ENCODE measurements at regions not wholly inside any gene's neighbourhood (a gene's known extent, or its start where the extent isn't known, plus 50 kb on each side); places are given as distances from the start of the nearest gene placed in this dataset.

DNA sequence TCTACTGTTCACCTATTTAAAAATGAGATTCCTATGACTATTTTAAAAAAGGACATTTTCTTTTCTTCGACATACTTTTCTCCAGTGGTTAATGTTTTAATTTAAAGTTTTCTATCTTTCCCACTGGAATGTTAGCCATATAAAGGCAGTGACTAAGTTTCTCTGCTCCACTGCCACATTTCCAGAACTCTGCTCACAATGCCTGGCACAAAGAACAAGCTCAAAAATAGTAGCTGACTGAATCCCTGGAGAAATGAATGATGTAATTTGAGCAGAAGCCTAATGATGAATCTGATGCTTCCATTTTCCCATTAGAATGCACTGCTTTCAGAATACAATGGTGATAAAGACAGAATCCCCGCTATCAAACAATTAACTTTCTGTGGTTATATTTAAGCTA lies 817.8 kb downstream of the MTRR start:
- TF ChIP-seq TAF1 (IDR thresholded peaks at IDR 0.05; ENCODE audit: borderline replicate concordance, insufficient read depth, low read length) (no peak), POLR2AphosphoS5 (IDR thresholded peaks at IDR 0.05; ENCODE audit: low read depth, low read length) (no peak), FOXP2 (optimal IDR thresholded peaks at IDR 0.05; ENCODE audit: borderline replicate concordance, extremely low read depth, extremely low read length, insufficient read depth) (no peak), SIN3A (IDR thresholded peaks at IDR 0.05; ENCODE audit: borderline replicate concordance, insufficient read depth, low read length) (no peak)
- TF ChIP-seq, protein P1, sequence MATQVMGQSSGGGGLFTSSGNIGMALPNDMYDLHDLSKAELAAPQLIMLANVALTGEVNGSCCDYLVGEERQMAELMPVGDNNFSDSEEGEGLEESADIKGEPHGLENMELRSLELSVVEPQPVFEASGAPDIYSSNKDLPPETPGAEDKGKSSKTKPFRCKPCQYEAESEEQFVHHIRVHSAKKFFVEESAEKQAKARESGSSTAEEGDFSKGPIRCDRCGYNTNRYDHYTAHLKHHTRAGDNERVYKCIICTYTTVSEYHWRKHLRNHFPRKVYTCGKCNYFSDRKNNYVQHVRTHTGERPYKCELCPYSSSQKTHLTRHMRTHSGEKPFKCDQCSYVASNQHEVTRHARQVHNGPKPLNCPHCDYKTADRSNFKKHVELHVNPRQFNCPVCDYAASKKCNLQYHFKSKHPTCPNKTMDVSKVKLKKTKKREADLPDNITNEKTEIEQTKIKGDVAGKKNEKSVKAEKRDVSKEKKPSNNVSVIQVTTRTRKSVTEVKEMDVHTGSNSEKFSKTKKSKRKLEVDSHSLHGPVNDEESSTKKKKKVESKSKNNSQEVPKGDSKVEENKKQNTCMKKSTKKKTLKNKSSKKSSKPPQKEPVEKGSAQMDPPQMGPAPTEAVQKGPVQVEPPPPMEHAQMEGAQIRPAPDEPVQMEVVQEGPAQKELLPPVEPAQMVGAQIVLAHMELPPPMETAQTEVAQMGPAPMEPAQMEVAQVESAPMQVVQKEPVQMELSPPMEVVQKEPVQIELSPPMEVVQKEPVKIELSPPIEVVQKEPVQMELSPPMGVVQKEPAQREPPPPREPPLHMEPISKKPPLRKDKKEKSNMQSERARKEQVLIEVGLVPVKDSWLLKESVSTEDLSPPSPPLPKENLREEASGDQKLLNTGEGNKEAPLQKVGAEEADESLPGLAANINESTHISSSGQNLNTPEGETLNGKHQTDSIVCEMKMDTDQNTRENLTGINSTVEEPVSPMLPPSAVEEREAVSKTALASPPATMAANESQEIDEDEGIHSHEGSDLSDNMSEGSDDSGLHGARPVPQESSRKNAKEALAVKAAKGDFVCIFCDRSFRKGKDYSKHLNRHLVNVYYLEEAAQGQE (IDR thresholded peaks at IDR 0.05; ENCODE audit: insufficient read depth in 1 of 2, low read depth in 2 of 2, low read length in 2 of 2): no peak

DNA sequence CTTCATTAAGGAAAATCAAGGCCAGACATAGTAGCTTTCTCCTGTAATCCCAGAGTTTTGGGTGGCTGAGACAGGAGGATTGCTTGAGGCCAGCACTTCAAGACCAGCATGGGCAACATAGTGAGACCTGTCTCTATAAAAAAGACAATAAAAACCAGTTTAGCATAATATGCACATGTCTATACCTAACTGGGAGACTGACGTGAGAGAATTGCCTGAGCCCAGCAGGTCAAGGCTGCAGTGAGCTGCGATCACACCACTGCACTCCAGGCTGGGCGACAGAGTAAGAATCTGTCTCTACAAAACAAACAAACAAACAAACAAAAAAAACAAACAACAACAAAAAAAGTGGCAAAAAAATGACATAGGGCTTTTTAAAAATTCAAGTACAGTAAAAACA lies 820.8 kb downstream of the MTRR start:
- TF ChIP-seq TAF1 (IDR thresholded peaks at IDR 0.05; ENCODE audit: borderline replicate concordance, insufficient read depth, low read length): no peak
- no peak for TF ChIP-seq SIN3A (IDR thresholded peaks at IDR 0.05; ENCODE audit: borderline replicate concordance, insufficient read depth, low read length)
- TF ChIP-seq FOXP2 (optimal IDR thresholded peaks at IDR 0.05; ENCODE audit: borderline replicate concordance, extremely low read depth, extremely low read length, insufficient read depth): no peak
- TF ChIP-seq, protein P1 (IDR thresholded peaks at IDR 0.05; ENCODE audit: insufficient read depth in 1 of 2, low read depth in 2 of 2, low read length in 2 of 2): no peak
- no peak for TF ChIP-seq POLR2AphosphoS5 (IDR thresholded peaks at IDR 0.05; ENCODE audit: low read depth, low read length)

DNA sequence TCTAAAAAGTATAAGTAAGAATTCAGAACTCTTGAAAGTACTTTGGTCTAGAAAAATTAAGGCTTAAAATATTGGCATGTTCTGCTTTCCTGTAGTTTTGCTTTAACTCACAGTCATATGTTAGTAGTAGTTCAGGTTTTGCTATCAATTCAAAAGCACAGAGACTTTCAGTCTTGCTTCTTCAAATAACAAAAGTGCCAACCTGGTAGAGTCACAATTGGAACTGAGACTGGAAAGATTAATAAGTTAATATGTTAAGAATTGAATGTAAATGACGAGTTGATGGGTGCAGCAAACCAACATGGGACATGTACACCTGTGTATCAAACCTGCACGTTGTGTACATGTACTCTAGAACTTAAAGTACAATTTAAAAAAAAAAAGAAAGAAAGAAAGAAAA lies 822.3 kb downstream of the MTRR start:
- TF ChIP-seq TAF1 (IDR thresholded peaks at IDR 0.05; ENCODE audit: borderline replicate concordance, insufficient read depth, low read length) (no peak), FOXP2 (optimal IDR thresholded peaks at IDR 0.05; ENCODE audit: borderline replicate concordance, extremely low read depth, extremely low read length, insufficient read depth) (no peak), POLR2AphosphoS5 (IDR thresholded peaks at IDR 0.05; ENCODE audit: low read depth, low read length) (no peak), SIN3A (IDR thresholded peaks at IDR 0.05; ENCODE audit: borderline replicate concordance, insufficient read depth, low read length) (no peak)
- TF ChIP-seq, protein P1 (IDR thresholded peaks at IDR 0.05; ENCODE audit: insufficient read depth in 1 of 2, low read depth in 2 of 2, low read length in 2 of 2): no peak

DNA sequence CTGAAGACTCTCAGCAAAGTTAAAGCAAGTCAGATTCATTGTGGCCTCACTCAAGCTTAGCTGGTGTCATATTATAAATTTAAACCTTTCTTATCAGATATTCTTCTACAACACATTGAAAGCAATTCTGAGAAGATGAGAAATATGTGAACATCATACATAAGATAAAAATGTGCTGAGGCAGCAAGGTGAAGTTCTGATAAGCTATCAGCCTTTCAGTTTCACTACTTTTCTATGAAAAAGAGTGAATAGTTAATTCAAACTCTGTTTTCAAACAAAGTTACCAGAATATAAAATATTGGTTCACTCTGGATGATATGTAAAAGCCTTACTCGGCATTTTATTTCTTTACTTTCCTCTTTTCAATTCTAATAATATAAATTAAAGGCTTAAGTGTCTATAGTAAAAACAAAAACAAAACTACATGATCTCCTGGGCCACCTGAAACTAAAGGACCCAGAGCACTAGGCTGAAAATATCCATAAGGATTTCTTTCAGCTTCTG lies 824.4 kb downstream of the MTRR start:
- TF ChIP-seq SIN3A (IDR thresholded peaks at IDR 0.05; ENCODE audit: borderline replicate concordance, insufficient read depth, low read length): no peak
- TF ChIP-seq FOXP2 (optimal IDR thresholded peaks at IDR 0.05; ENCODE audit: borderline replicate concordance, extremely low read depth, extremely low read length, insufficient read depth): no peak
- TF ChIP-seq TAF1 (IDR thresholded peaks at IDR 0.05; ENCODE audit: borderline replicate concordance, insufficient read depth, low read length): no peak
- TF ChIP-seq, protein P1 (IDR thresholded peaks at IDR 0.05; ENCODE audit: insufficient read depth in 1 of 2, low read depth in 2 of 2, low read length in 2 of 2): no peak
- no peak for TF ChIP-seq POLR2AphosphoS5 (IDR thresholded peaks at IDR 0.05; ENCODE audit: low read depth, low read length)

DNA sequence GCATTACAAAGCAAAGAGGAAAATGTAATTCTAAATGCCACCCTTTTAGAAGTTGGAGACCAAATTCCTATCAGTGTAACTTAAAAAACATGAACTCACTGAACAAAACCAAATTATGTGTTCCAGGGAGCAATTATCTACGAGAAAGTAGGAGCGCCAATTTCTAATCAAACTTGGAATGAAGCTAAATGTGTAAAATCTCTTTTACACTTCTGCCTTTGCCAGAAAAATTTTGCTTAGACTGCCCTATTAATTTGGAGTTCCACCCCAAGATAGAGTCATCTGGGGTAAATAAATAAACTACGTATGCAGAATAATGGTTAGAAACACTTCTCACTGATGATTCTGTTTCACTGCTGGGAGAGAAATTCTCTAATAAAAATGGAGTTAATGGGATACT lies 825.6 kb downstream of the MTRR start:
- TF ChIP-seq SIN3A (IDR thresholded peaks at IDR 0.05; ENCODE audit: borderline replicate concordance, insufficient read depth, low read length): no peak
- TF ChIP-seq, protein P1 (IDR thresholded peaks at IDR 0.05; ENCODE audit: insufficient read depth in 1 of 2, low read depth in 2 of 2, low read length in 2 of 2): no peak
- no peak for TF ChIP-seq FOXP2 (optimal IDR thresholded peaks at IDR 0.05; ENCODE audit: borderline replicate concordance, extremely low read depth, extremely low read length, insufficient read depth)
- TF ChIP-seq POLR2AphosphoS5 (IDR thresholded peaks at IDR 0.05; ENCODE audit: low read depth, low read length): no peak
- TF ChIP-seq TAF1 (IDR thresholded peaks at IDR 0.05; ENCODE audit: borderline replicate concordance, insufficient read depth, low read length): no peak

Data from PFSK-1 (cell line).